Fibroblast of skin of left biceps (primary cell): ENCODE measurements at regions not wholly inside any gene's neighbourhood (a gene's known extent, or its start where the extent isn't known, plus 50 kb on each side); places are given as distances from the start of the nearest gene placed in this dataset.

Source experiments
- DNase-seq, 2 experiments: peaks; one replicate each; pipeline ENCODE4 v3.0.0-alpha.2; 2013; ENCODE audit warnings: low read depth in 2 of 2

DNA sequence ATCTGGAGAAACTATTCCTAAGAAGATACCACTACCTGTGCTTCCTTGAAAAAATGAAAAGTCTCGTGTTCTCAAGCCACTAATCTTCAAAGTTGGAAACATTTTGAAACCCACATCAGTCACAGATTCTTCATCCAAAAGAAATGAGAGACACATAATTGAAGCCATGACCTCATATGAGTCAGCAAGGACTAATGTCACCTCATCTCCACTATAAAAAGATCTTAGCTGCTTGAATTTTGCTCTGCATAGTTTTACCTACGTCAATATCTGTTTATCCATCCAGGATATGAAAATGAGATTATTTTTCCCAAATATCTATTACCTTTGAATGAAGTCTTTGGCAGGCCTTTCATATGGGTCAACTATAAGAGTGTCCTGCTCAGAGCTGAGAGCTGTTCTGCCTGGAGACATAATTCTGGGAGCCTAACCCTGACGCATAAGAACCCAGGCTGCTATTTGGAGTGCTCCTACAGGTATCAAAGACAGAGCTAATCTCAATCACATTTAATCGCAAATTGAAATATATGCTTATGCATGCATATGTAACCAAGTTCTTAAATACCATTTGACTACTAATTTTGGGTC, 312.5 kb upstream of the PKN2 start:
- DNase-seq = no peak

DNA sequence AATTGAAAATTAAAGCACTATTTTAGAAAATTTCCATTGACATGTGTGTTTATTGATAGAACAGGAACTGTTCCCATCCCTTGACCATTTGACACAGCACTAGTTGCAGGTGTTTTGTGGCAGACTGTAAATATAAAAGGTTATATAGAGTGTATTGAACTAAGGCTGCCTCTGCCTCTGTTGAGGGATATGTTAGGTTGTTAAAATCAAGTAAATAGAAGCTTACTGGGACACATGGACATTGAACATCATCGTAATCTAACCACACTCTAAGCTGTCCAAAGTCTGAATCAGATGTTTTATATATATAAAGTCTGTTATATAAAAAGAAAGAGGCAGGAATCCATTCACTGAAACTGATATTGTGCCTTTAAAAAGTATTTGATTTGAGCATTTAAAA, 308.1 kb upstream of the PKN2 start:
- no peak for DNase-seq

DNA sequence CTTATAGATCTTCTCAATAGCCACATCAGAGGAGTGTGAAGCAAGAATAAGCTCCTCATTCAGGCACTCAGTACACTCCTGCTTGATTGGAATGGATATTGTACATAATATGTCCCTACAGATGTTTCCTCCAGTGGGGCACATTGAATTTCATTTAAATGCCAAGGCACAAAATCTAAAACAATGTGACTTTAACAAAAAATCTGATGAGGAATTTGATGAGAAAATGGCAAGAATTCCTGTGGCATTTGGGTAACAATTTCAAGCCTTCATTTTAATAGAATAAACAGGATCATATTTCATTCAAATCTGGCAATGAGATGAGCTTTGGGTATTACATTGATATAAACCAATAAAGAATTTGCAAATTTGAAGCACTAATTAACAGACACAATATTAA, 307.7 kb upstream of the PKN2 start:
- DNase-seq = no peak

DNA sequence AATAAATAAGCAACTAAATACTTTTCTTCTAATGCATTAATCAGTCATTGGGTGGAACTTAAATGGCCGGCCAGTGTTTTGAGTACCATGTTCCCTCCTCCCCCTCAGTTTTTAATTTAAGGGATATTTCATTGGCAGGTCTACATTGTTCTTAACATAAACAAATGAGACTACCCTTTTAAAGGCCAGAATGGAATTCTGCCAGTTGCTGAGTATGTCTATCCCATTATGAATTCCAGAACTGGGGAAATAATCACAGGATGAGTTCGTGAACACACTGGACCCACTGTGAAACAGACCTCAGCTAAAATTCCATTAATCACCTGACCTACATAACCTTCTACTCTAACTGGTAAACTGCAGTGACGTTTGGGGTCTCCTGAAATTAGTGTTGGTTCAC, 305.5 kb upstream of the PKN2 start:
- DNase-seq = no peak

DNA sequence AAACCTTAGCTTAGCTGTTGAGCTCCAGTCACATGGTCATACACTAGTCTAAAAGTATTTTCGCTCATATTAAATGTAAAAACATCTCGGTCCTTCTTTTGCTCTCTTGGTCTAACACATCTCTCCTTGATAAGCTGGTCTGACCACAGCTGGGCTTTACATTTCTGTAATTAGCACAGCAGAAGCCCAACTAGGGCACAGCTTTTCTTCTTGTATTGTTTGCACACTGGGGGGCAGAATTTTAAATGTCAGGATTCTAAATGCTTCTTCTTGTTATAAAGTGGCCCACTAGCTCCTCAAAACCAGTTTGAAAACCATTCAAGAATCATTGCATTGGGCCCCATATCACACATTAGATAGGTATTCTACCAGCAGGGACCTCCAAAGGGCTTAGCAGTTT, 289.1 kb upstream of the PKN2 start:
- no peak for DNase-seq

DNA sequence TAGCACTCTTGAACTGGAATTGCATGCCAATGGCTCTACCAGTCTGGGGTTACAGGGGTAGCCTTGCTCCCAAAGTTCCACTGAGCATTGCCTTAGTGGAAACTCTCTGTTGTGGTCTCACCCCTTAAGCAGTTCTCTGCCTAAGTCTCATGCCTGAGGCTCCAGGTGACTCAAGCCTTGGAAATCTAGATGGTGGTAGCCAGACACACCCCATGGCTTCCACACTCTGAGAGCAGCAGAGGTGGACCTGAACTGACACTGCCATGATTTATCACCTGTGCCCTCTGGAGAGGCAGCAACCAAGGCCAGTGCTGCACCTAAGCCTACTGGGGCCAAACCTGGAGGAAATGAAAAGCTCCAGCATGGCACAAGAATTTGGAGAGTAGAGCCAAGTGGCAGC, 285.7 kb upstream of the PKN2 start:
- no peak for DNase-seq

GRCh38 chr1:88399690-88400089, 284.4 kb upstream of the PKN2 start:
- no peak for DNase-seq

DNA sequence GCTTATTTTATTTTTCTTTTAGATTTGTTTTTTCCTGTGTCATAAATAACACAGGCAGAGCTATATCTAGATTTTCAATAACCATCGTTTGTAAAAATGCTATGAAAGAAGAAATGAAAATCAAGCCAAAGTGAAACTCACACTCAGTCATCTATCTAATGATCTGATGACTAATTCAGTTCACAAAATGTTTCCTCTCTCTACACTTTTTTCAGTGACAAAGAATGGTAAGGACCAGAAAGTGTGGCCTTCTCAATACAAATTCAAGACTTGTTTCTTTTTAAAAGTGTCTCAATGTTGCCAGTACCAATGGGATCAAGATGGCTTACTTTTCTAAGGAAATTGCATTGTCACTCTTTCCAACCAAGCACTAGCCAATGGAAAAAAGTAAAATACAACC, 282.8 kb upstream of the PKN2 start:
- no peak for DNase-seq

DNA sequence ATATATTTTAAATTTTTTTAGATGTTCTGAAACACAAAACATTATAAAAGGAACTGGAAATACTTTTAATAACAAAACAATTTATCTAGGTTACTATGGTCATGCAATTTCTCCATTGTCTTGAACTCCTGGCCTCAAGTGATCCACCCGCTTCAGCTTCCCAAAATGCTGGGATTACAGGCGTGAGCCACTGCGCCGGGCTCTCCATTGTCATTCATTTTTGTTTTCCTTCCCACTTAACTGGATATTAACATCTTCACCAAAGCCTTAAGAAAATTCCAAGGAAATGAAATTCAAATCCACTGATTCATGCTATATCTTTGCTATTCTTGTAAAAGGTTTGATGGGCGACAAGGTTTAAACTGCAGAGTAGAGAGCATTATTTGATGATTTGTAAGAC, 279.5 kb upstream of the PKN2 start:
- DNase-seq = no peak

- no peak for DNase-seq
These were observed 276.8 kb upstream of the PKN2 start for GRCh38 chr1:88407248-88407647.

- DNase-seq = no peak
These were observed 262.1 kb upstream of the PKN2 start for GRCh38 chr1:88421997-88422396.

GRCh38 chr1:88433556-88433955, 250.5 kb upstream of the PKN2 start:
- no peak for DNase-seq

DNA sequence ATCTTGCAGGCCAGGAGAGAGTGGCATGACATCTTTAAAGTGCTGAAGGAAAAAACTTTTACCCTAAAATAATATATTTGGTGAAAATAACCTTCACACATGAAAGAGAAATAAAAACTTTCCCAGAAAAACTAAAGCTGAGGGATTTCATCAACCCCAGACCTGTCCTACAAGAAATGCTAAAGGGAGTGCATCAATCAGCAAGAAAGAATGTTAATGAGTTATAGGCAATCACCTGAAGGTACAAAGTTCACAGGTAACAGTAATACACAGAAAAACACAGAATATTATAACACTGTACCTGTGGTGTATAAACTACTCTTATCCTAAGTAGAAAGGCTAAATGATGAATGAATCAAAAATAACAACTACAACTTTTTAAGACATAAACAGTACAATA, 249.2 kb upstream of the PKN2 start:
- DNase-seq = no peak

- DNase-seq = no peak
These were observed 243.1 kb upstream of the PKN2 start for GRCh38 chr1:88441022-88441421.

- no peak for DNase-seq
These were observed 232.2 kb upstream of the PKN2 start for GRCh38 chr1:88451856-88452255.

GRCh38 chr1:88453295-88453694, 230.8 kb upstream of the PKN2 start:
- DNase-seq = no peak

DNA sequence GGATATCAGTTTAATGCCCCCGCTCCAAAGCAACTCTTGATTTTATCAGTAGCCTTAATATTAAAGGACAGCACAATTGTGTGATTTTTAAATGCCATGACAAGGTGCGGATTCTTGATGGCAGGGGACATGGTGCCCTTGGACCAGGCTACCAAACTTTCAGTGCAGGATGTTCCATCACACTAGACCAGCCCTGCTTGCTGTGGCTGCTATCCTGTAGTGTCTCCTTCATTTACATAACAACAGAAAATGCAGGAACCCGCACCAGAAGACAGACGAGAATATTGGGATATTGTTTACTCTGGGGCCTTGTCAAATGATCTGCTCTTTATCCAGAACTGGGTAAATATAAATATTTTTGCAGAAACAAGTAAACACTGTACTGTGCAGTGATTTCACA, 229.3 kb upstream of the PKN2 start:
- DNase-seq = no peak

DNA sequence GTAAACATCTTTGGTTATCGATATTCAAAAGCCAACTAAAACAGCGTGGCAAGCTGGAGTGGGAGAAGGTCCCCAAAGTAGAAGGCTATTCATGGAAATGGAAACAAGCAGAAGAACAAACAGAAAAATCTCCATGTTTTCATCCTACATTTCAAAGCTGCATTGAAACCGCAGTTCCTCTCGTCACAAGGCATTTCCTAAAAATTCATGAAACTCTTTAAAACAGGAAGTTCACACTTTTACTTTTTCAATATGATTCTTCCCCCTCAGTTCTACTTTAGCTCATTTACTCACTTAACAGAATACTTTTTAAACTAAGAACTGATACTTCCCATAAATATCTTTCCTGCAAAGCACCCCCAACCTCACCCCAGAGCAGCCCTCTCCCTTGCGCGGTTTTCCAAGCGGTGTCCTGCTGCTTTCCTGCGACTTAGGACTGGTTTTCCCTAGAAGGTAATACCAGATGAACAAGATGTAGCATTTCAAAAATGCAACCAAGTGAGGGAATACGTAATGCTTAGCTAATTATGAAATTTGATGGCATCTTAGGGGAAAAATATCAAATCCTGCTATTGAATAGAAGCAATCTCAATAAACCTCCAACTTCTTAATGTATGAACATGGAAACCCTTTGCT, 228.3 kb upstream of the PKN2 start:
- no peak for DNase-seq

- DNase-seq = no peak
These were observed 226.9 kb upstream of the PKN2 start for GRCh38 chr1:88457197-88457596.

DNA sequence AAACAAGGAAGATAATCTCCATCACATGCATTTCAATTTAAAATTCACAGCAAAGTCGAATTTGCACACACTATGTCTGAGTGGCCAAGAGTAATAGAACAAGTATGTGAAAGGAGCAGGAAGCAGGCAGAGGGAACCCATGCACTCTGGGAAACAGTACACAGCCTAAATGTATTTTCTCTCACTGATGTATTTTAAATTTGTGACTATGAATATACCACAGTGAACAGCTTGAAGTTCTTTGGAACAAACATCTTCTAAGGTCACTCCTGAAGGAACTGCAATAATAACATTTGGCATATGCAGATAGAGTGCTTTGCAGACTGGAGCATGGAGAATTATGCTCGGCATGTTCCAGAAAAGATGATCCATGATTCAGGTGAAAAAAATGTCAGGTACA, 223.1 kb upstream of the PKN2 start:
- no peak for DNase-seq

DNA sequence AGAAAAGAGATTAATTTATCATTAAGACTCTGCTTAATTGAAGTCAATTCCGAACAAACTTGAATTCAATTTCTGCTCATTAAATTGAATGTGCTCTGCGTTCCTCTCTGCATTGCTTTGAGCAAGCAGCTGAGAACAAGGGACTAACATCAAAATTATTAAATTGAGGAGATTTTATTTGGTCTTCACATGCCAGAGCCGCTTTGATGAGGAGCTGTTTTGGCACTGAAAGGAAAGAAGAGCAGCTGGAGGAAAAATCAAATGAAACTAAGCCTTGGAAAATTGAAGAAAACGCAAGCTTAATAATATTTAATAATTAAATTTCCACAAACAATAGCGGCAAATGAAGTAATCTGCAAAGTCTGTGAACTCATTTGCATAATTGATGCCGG, 222.0 kb upstream of the PKN2 start:
- no peak for DNase-seq

DNA sequence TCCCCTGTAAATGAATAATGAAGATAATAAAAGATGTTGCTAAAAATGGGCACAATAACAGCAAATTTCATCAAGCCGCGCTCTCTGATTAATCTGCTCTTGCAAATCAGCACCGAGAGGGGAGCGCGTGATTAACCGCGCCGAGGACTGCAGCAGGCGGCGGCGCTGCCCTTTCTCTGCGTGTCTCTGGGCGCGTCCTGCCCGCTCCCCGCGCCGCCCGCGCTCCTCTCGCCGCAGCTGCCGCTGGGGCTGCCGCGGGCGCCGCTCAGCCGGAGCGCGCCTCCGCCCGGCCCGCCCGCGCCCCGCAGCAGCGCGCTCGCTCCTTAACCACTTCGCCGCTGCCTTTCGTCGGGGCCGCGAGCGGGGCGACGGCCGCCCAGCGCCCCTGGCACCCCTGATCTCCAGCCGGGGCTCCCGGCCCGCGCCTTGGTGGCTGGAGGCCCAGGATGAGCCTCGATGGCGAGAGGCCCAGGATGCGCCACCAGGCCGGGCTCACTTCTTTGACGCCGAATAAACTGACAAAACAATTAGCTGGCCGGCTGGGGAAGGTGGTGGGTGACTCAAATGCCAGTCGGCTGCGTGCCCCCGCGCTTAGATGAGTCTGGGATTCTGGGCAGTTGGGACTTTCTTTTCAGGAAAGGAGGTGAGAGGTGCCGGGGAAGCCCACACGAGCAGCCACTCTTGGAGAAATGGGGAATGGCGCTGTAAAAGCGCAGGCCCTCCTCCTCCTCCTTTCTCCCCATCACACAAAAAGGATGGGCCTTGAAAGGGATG, 221.4 kb upstream of the PKN2 start:
- DNase-seq = no peak

- DNase-seq = no peak
These were observed 220.6 kb upstream of the PKN2 start for GRCh38 chr1:88463401-88463985.
